DND-41 (cell line): ENCODE measurements at regions not wholly inside any gene's neighbourhood (a gene's known extent, or its start where the extent isn't known, plus 50 kb on each side); places are given as distances from the start of the nearest gene placed in this dataset.

ENCODE experiments used
- ATAC-seq: fragments of 200-7000 bp; cut with Tn5 transposase; 3 replicates; pipeline ENCODE4 v1.9.1; 2021; ENCODE audit warnings: low read depth; ENCODE audit not compliant: insufficient read depth
- DNase-seq: peaks from one replicate; pipeline ENCODE4 v3.0.0-alpha.2; 2020
- H2AFZ ChIP-seq: 2 replicates; pipeline ENCODE4 v1.6.0; 2012; ENCODE audit warnings: low read depth, low read length
- H3K27ac ChIP-seq: 2 replicates; pipeline ENCODE4 v1.5.1; 2012; ENCODE audit warnings: low read length, inconsistent platforms
- H3K27me3 ChIP-seq: fragments of 200-600 bp; sonication (generic); 2 replicates; pipeline ENCODE4 v1.6.0; 2012; ENCODE audit warnings: low read length, mild to moderate bottlenecking, inconsistent platforms; ENCODE audit not compliant: insufficient read depth, poor library complexity
- H3K36me3 ChIP-seq: 2 replicates; pipeline ENCODE4 v1.5.1; 2012; ENCODE audit warnings: low read length, inconsistent platforms; ENCODE audit not compliant: insufficient read depth
- H3K4me1 ChIP-seq: 2 replicates; pipeline ENCODE4 v1.5.1; 2012; ENCODE audit warnings: mild to moderate bottlenecking, low read length; ENCODE audit not compliant: insufficient read depth
- H3K4me2 ChIP-seq: 2 replicates; pipeline ENCODE4 v1.6.0; 2012; ENCODE audit warnings: mild to moderate bottlenecking, moderate library complexity, low read length, inconsistent platforms; ENCODE audit not compliant: insufficient read depth
- H3K4me3 ChIP-seq, 2 experiments: fragments of 200-600 bp in 1 of 2; shearing (Covaris generic) in 1 of 2; 2 replicates each; pipeline ENCODE4 v1.5.1; 2012 to 2016; ENCODE audit warnings: inconsistent platforms in 2 of 2, low read length in 2 of 2, mild to moderate bottlenecking in 2 of 2, low read depth in 1 of 2, moderate library complexity in 1 of 2
- H3K79me2 ChIP-seq: 2 replicates; pipeline ENCODE4 v1.6.0; 2012; ENCODE audit warnings: low read length, inconsistent platforms; ENCODE audit not compliant: insufficient read depth
- H3K9ac ChIP-seq: 2 replicates; pipeline ENCODE4 v1.6.0; 2012; ENCODE audit warnings: low read depth, mild to moderate bottlenecking, inconsistent platforms, low read length, moderate library complexity
- H3K9me3 ChIP-seq: 2 replicates; pipeline ENCODE4 v1.5.1; 2012; ENCODE audit warnings: low read length, moderate library complexity, mild to moderate bottlenecking, inconsistent platforms; ENCODE audit not compliant: insufficient read depth, severe bottlenecking
- H4K20me1 ChIP-seq: 2 replicates; pipeline ENCODE4 v1.6.0; 2012; ENCODE audit warnings: low read length; ENCODE audit not compliant: insufficient read depth
- CTCF ChIP-seq: IDR thresholded peaks from 2 replicates; pipeline ENCODE4 v1.5.1; 2012; ENCODE audit warnings: borderline replicate concordance, low read length, moderate library complexity, mild to moderate bottlenecking; ENCODE audit not compliant: poor library complexity, severe bottlenecking; ENCODE audit errors: extremely low read depth
- EZH2 ChIP-seq: IDR thresholded peaks from 3 replicates; pipeline ENCODE4 v1.6.1; 2012; ENCODE audit warnings: borderline replicate concordance, low read depth, mild to moderate bottlenecking, moderate library complexity, low read length, inconsistent platforms; ENCODE audit not compliant: severe bottlenecking

- Histone ChIP-seq H2AFZ (no peak overlapping the region), H3K9ac (no peak overlapping the region)
- ATAC-seq: no peak
Measured at GRCh38 chr14:22334627-22335026, 254.4 kb downstream of the DAD1 start.

GRCh38 chr14:22334275-22334577, 254.8 kb downstream of the DAD1 start:
- Histone ChIP-seq H2AFZ (no peak overlapping the region), H3K79me2 (no peaks in the 10 kb centered on the region), H3K4me3 (no peak overlapping the region), H3K4me2 (no peak overlapping the region), H3K27ac (no peak overlapping the region), H3K4me1 (no peaks in the 10 kb centered on the region), H3K9ac (no peak overlapping the region), H3K36me3 (no peaks in the 10 kb centered on the region), H3K27me3 (no peaks in the 10 kb centered on the region), H3K9me3 (peaks cover 7% of the 10 kb centered on the region), H4K20me1 (no peaks in the 10 kb centered on the region)
- ATAC-seq (no peak), DNase-seq (no peak)
- TF ChIP-seq EZH2 (no peak), CTCF (no peak)

More at GRCh38 chr14:22334627-22335026, 254.4 kb downstream of the DAD1 start:
- TF ChIP-seq CTCF: no peak
- TF ChIP-seq EZH2: no peak
- Histone ChIP-seq H3K4me1 (no peaks in the 10 kb centered on the region), H3K4me3 (no peak overlapping the region), H3K4me2 (no peak overlapping the region), H3K9me3 (peaks cover 4% of the 10 kb centered on the region), H3K79me2 (no peaks in the 10 kb centered on the region), H3K27ac (no peak overlapping the region), H3K27me3 (no peaks in the 10 kb centered on the region), H4K20me1 (no peaks in the 10 kb centered on the region), H3K36me3 (no peaks in the 10 kb centered on the region)
- DNase-seq: no peak

GRCh38 chr14:22333422-22334274, 255.4 kb downstream of the DAD1 start:
- ATAC-seq (no peak), DNase-seq (no peak)
- Histone ChIP-seq H3K4me3 (no peak overlapping the region), H3K27ac (no peak overlapping the region), H3K36me3 (no peaks in the 10 kb centered on the region), H2AFZ (no peak overlapping the region), H3K4me2 (no peak overlapping the region), H3K79me2 (no peaks in the 10 kb centered on the region), H4K20me1 (no peaks in the 10 kb centered on the region), H3K4me1 (no peaks in the 10 kb centered on the region), H3K9me3 (peaks cover 7% of the 10 kb centered on the region), H3K9ac (no peak overlapping the region), H3K27me3 (no peaks in the 10 kb centered on the region)
- TF ChIP-seq CTCF (no peak), EZH2 (no peak)
